ENCODE measurements at regions not wholly inside any gene's neighbourhood (a gene's known extent, or its start where the extent isn't known, plus 50 kb on each side); places are given as distances from the start of the nearest gene placed in this dataset.

DNA sequence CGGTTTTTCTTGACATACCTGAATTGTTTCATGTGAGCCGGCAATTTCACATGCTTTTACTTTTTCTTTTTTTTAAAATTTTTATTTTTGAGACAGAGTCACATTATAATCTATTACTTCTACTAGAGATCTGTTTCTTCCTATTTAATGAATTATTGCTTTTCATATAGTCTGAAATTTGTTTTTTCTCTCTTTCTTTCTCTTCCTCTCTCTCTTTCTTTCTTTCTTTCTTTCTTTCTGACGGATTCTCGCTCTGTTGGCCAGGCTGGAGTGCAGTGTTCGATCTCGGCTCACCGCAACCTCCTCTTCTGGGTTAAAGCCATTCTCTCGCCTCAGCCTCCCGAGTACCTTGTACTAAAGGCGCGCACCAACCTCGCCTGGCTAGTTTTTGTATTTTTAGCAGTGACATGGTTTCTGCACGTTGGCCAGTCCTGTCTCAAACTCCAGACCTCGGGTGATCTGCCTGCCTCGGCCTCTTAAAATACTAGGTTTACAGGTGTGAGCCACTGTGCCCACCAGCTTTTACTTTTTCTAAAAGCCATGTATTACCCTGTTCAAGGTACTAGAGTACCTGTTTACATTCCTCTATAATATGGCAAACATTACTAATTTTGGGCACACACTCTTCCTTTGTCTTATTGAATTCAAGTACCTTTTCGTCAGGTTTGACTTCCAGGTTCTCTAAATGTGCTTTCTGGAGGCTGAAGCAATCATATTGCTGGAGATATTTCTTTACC is 86.5 kb upstream of the RHOU start:
- TF ChIP-seq, protein P1, sequence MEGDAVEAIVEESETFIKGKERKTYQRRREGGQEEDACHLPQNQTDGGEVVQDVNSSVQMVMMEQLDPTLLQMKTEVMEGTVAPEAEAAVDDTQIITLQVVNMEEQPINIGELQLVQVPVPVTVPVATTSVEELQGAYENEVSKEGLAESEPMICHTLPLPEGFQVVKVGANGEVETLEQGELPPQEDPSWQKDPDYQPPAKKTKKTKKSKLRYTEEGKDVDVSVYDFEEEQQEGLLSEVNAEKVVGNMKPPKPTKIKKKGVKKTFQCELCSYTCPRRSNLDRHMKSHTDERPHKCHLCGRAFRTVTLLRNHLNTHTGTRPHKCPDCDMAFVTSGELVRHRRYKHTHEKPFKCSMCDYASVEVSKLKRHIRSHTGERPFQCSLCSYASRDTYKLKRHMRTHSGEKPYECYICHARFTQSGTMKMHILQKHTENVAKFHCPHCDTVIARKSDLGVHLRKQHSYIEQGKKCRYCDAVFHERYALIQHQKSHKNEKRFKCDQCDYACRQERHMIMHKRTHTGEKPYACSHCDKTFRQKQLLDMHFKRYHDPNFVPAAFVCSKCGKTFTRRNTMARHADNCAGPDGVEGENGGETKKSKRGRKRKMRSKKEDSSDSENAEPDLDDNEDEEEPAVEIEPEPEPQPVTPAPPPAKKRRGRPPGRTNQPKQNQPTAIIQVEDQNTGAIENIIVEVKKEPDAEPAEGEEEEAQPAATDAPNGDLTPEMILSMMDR (IDR thresholded peaks at IDR 0.05), result no peak
- TF ChIP-seq EZH2 (IDR thresholded peaks at IDR 0.05; ENCODE audit: borderline replicate concordance, insufficient read depth, low read depth, low read length, poor library complexity, severe bottlenecking), result no peak

Data from B cell (primary cell).